ENCODE measurements at regions not wholly inside any gene's neighbourhood (a gene's known extent, or its start where the extent isn't known, plus 50 kb on each side); places are given as distances from the start of the nearest gene placed in this dataset.

- no peak for TF ChIP-seq CTCF (IDR thresholded peaks at IDR 0.05; ENCODE audit: unreplicated experiment)
- Mint-ChIP-seq H3K36me3 (ENCODE audit: low read depth, unreplicated experiment) (no peaks in the 10 kb centered on the region), H3K27me3 (ENCODE audit: unreplicated experiment) (no peaks in the 10 kb centered on the region), H3K4me3 (ENCODE audit: unreplicated experiment) (no peak overlapping the region), H3K4me1 (ENCODE audit: unreplicated experiment) (no peaks in the 10 kb centered on the region), H3K27ac (ENCODE audit: unreplicated experiment) (no peak overlapping the region), H3K9me3 (ENCODE audit: unreplicated experiment) (no peaks in the 10 kb centered on the region)
- DNase-seq (ENCODE audit: low spot score), result no peak
These were observed 169.9 kb downstream of the CPE start for GRCh38 chr4:165548702-165549101.

GRCh38 chr4:165553221-165553810, 174.5 kb downstream of the CPE start:
- no peak for TF ChIP-seq CTCF (IDR thresholded peaks at IDR 0.05; ENCODE audit: unreplicated experiment)
- no peak overlapping the region for H3K4me3 Mint-ChIP-seq (ENCODE audit: unreplicated experiment)
- H3K27ac Mint-ChIP-seq (ENCODE audit: unreplicated experiment), result no peak overlapping the region
- H3K36me3 Mint-ChIP-seq (ENCODE audit: low read depth, unreplicated experiment), result no peaks in the 10 kb centered on the region
- H3K4me1 Mint-ChIP-seq (ENCODE audit: unreplicated experiment), result peaks cover 4% of the 10 kb centered on the region
- no peaks in the 10 kb centered on the region for H3K9me3 Mint-ChIP-seq (ENCODE audit: unreplicated experiment)
- no peak for DNase-seq (ENCODE audit: low spot score)
- H3K27me3 Mint-ChIP-seq (ENCODE audit: unreplicated experiment), result no peaks in the 10 kb centered on the region

- H3K27ac Mint-ChIP-seq (ENCODE audit: unreplicated experiment), result no peak overlapping the region
- no peak for DNase-seq (ENCODE audit: low spot score)
- H3K27me3 Mint-ChIP-seq (ENCODE audit: unreplicated experiment), result no peaks in the 10 kb centered on the region
These were observed 176.5 kb downstream of the CPE start for GRCh38 chr4:165555302-165555701.

GRCh38 chr4:165556383-165556782, 177.6 kb downstream of the CPE start:
- Mint-ChIP-seq H3K4me1 (ENCODE audit: unreplicated experiment) (peaks cover 4% of the 10 kb centered on the region), H3K27me3 (ENCODE audit: unreplicated experiment) (no peaks in the 10 kb centered on the region), H3K36me3 (ENCODE audit: low read depth, unreplicated experiment) (no peaks in the 10 kb centered on the region), H3K4me3 (ENCODE audit: unreplicated experiment) (no peak overlapping the region), H3K27ac (ENCODE audit: unreplicated experiment) (no peak overlapping the region), H3K9me3 (ENCODE audit: unreplicated experiment) (no peaks in the 10 kb centered on the region)
- no peak for TF ChIP-seq CTCF (IDR thresholded peaks at IDR 0.05; ENCODE audit: unreplicated experiment)
- no peak for DNase-seq (ENCODE audit: low spot score)

More at GRCh38 chr4:165555302-165555701, 176.5 kb downstream of the CPE start:
- H3K9me3 Mint-ChIP-seq (ENCODE audit: unreplicated experiment), result no peaks in the 10 kb centered on the region
- peaks cover 4% of the 10 kb centered on the region for H3K4me1 Mint-ChIP-seq (ENCODE audit: unreplicated experiment)
- TF ChIP-seq CTCF (IDR thresholded peaks at IDR 0.05; ENCODE audit: unreplicated experiment), result no peak
- H3K36me3 Mint-ChIP-seq (ENCODE audit: low read depth, unreplicated experiment), result no peaks in the 10 kb centered on the region
- H3K4me3 Mint-ChIP-seq (ENCODE audit: unreplicated experiment), result no peak overlapping the region

- H3K27me3 Mint-ChIP-seq (ENCODE audit: unreplicated experiment), result peaks cover 3% of the 10 kb centered on the region
- TF ChIP-seq CTCF (IDR thresholded peaks at IDR 0.05; ENCODE audit: unreplicated experiment), result no peak
- no peak overlapping the region for H3K27ac Mint-ChIP-seq (ENCODE audit: unreplicated experiment)
- no peaks in the 10 kb centered on the region for H3K4me1 Mint-ChIP-seq (ENCODE audit: unreplicated experiment)
- no peaks in the 10 kb centered on the region for H3K9me3 Mint-ChIP-seq (ENCODE audit: unreplicated experiment)
- no peak for DNase-seq (ENCODE audit: low spot score)
- H3K4me3 Mint-ChIP-seq (ENCODE audit: unreplicated experiment), result no peak overlapping the region
- no peaks in the 10 kb centered on the region for H3K36me3 Mint-ChIP-seq (ENCODE audit: low read depth, unreplicated experiment)
These were observed 182.1 kb downstream of the CPE start for GRCh38 chr4:165560941-165561340.

Data from endothelial cell (in vitro differentiated cells).